ENCODE measurements at regions not wholly inside any gene's neighbourhood (a gene's known extent, or its start where the extent isn't known, plus 50 kb on each side); places are given as distances from the start of the nearest gene placed in this dataset.
A peak's percentile ranks its signal among the peaks of the same experiment; 100 is the strongest.
"Not testable (repeated sequence)": the region's sequence is repeated elsewhere in the genome, so short reads cannot be mapped to it uniquely, and the experiment has no call there.

DNA sequence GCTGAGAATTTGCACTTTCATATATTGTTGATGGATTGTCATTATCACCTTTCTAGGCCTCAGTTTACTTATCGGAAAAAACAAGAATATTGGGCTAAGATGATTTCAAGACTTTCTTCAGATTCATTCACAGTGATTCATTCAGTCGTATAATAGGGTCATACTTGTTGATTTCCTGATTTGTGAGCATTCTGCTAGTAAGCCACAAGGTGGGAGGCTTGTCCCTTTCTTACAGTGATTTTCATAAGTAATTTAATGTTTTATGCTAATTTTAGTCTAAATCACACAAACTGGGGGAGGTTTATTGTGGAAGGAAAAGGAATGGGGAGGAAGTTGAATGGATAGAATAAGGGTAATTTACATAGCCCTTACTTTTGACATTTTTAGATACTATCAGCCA, 126.8 kb upstream of the GOLGA6L4 start:
- Histone ChIP-seq H3K36me3 (no peaks in the 10 kb centered on the region), H3K27ac (no peak overlapping the region), H3K4me1 (no peaks in the 10 kb centered on the region), H3K9me3 (no peaks in the 10 kb centered on the region), H3K4me3 (no peak overlapping the region), H3K27me3 (no peaks in the 10 kb centered on the region)
- WGBS, 2 donors: 80 to 91% methylated on average over 2 of the region's 2 CpGs
- no peak for DNase-seq
- intact Hi-C loops (cut with DNase I): no loop called here
- FAIRE-seq: no peak
- ATAC-seq: no peak
- TF ChIP-seq, protein P1, sequence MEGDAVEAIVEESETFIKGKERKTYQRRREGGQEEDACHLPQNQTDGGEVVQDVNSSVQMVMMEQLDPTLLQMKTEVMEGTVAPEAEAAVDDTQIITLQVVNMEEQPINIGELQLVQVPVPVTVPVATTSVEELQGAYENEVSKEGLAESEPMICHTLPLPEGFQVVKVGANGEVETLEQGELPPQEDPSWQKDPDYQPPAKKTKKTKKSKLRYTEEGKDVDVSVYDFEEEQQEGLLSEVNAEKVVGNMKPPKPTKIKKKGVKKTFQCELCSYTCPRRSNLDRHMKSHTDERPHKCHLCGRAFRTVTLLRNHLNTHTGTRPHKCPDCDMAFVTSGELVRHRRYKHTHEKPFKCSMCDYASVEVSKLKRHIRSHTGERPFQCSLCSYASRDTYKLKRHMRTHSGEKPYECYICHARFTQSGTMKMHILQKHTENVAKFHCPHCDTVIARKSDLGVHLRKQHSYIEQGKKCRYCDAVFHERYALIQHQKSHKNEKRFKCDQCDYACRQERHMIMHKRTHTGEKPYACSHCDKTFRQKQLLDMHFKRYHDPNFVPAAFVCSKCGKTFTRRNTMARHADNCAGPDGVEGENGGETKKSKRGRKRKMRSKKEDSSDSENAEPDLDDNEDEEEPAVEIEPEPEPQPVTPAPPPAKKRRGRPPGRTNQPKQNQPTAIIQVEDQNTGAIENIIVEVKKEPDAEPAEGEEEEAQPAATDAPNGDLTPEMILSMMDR (IDR thresholded peaks at IDR 0.05): no peak

DNA sequence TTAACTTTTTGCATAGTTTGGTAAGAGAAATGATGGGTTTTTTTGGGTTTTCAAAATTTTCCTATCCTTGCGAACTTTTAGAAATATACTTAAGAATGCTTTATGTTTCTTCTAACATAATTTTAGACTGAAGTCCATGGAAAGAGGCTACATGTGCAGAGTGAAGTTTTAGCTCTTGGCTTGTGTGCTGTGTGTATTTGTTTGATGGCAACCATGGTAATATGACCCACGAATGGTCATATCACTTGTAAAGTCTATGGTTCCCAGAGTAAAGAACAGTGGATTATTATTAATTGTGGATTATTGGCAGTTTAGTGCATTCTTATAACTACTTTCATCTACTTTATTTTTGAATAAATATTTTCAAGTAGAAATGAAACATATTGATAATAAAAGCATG, 124.0 kb upstream of the GOLGA6L4 start:
- intact Hi-C loops (cut with DNase I): no loop called here
- Histone ChIP-seq H3K9me3 (no peaks in the 10 kb centered on the region), H3K27me3 (no peaks in the 10 kb centered on the region), H3K36me3 (no peaks in the 10 kb centered on the region), H3K4me3 (no peak overlapping the region), H3K27ac (no peak overlapping the region), H3K4me1 (no peaks in the 10 kb centered on the region)
- DNase-seq (no peak), FAIRE-seq (no peak), ATAC-seq (no peak)
- 71% methylated on average over 2 of the region's 2 CpGs for WGBS, 2 donors
- TF ChIP-seq, protein P1 (IDR thresholded peaks at IDR 0.05): no peak

DNA sequence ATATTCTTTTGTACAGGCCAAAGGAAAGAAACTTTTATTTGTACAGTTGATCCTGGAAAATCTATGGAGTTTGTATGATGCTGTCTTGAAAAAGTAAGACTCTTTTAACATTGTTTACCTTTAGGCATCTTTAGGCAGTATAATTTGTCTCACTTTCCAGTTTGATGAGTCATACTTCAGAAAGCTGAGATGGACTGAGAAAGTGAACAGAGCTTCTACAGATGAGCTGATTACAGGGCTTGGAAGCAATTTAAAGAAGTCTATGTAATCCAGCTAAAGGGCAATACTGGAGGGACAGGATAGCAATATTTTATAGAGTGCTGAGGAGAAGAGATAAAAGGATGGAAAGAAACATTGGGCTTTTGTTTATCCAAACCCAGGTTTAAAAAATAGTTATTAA, 123.5 kb upstream of the GOLGA6L4 start:
- TF ChIP-seq, protein P1 (IDR thresholded peaks at IDR 0.05): no peak
- no peak for DNase-seq
- Histone ChIP-seq H3K9me3 (no peaks in the 10 kb centered on the region), H3K27ac (no peak overlapping the region), H3K36me3 (no peaks in the 10 kb centered on the region), H3K27me3 (no peaks in the 10 kb centered on the region), H3K4me1 (no peaks in the 10 kb centered on the region), H3K4me3 (no peak overlapping the region)
- ATAC-seq: no peak
- no peak for FAIRE-seq
- intact Hi-C loops (cut with DNase I): no loop called here

DNA sequence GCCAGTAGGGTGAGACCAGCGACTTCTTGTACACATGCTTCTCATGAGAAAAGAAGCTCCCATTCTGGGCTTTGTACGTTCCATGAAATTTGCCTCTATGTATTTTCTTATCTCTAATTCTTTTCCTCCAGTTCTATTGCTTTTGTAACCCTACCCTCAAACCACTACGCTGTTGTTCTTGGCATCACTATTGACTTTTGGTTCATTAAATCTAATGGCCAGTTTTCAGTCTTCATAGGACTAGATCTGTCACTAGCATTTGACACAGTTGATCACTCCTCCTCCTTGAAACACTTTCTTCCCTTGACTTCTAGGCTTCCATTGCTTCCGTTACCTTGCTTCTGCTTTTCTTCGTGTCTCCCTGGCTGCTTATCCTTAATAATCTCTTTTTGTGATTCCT, 121.7 kb upstream of the GOLGA6L4 start:
- Histone ChIP-seq H3K9me3 (no peaks in the 10 kb centered on the region), H3K36me3 (no peaks in the 10 kb centered on the region), H3K27ac (no peak overlapping the region), H3K4me1 (no peaks in the 10 kb centered on the region), H3K27me3 (no peaks in the 10 kb centered on the region), H3K4me3 (no peak overlapping the region)
- ATAC-seq (no peak), DNase-seq (no peak), FAIRE-seq (no peak)
- TF ChIP-seq, protein P1 (IDR thresholded peaks at IDR 0.05): no peak
- WGBS, 2 donors: 89 to 93% methylated on average over 5 of the region's 5 CpGs
- intact Hi-C loops (cut with DNase I): no loop called here

DNA sequence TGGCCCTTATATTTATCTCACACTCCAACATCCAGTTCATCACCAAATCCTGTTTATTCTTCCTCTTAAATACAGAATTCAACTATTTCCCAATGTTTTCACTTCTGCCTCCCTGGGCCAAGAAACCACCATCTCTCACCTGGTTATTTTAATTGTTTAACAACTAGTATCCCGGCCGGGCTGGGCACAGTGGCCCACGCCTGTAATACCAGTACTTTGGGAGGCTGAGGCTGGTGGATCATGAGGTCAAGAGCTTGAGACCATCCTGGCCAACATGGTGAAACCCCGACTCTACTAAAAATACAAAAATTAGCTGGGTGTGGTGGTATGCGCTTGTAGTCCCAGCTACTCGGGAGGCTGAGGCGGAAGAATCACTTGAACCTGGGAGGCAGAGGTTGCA, 120.9 kb upstream of the GOLGA6L4 start:
- WGBS, 2 donors: 85 to 89% methylated on average over 7 of the region's 7 CpGs
- H3K4me3 ChIP-seq; DNase-seq; H3K27me3 ChIP-seq; FAIRE-seq; H3K4me1 ChIP-seq; intact Hi-C loops (cut with DNase I); H3K27ac ChIP-seq; H3K9me3 ChIP-seq; ATAC-seq; H3K36me3 ChIP-seq: not testable (repeated sequence)

DNA sequence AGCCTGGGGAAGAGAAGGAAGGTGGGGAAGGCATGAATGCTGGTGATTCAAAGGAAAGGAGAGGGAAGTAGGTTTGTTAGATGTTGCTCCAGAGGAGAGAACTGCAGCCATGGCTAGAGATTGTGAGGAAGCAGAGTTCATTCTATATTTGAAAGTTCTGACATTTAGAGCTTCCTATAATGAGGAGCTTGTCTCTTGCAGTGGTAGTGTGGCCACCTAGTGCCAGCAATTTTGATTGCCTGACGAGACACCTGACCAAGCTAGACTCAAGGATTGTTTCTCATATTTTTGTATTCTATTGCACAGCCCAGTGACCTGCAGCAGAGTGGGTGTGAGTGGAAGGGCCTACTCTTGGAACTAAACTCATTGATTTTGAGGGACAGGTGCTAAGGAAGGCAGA, 116.2 kb upstream of the GOLGA6L4 start:
- 43 to 45% methylated on average over 1 of the region's 1 CpG for WGBS, 2 donors
- ATAC-seq; H3K27me3 ChIP-seq; FAIRE-seq; H3K9me3 ChIP-seq; H3K4me1 ChIP-seq; DNase-seq; H3K4me3 ChIP-seq; intact Hi-C loops (cut with DNase I); H3K36me3 ChIP-seq; H3K27ac ChIP-seq: not testable (repeated sequence)

DNA sequence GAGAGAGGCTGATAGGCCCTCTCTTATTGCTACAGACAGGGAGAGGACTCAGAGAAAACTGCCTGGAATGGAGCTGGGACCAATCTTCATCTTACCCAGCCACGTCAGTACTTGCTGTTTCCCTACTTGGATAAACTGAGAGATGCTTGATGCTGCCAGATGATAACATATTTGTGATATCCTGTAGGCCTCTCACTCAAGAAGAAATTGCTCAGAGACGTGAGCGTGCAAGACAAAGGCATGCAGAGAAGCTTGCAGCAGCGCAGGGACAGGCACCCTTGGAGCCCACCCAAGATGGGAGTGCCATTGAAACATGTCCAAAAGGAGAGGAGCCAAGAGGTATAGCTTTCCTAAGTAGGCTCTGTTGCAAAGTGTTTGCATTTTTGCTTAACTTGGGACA, 114.7 kb upstream of the GOLGA6L4 start:
- DNase-seq; H3K27me3 ChIP-seq; H3K4me1 ChIP-seq; H3K4me3 ChIP-seq; intact Hi-C loops (cut with DNase I); FAIRE-seq; H3K9me3 ChIP-seq; H3K36me3 ChIP-seq; ATAC-seq; H3K27ac ChIP-seq: not testable (repeated sequence)
- 65 to 67% methylated on average over 4 of the region's 4 CpGs for WGBS, 2 donors

DNA sequence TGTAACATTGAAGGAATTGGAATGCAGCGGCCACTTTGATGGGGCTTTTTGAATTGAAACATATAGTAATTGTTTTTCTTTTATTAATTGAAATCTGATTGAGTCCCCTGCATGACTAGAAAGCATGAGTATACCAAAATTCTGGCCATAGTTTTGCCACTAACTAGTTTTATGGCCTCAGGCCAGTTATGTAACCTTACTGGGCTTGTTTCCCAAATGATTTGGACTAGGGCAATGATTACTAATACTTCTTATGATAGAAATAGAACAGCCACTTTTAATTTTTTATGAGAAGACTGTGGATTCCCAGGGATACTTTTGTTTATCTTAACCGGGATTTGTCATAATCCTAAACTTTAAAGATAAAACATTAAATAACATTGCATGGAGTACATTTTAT, 106.9 kb upstream of the GOLGA6L4 start:
- H3K4me1 ChIP-seq; H3K27ac ChIP-seq; H3K27me3 ChIP-seq; H3K4me3 ChIP-seq; H3K36me3 ChIP-seq; DNase-seq; ATAC-seq; H3K9me3 ChIP-seq; intact Hi-C loops (cut with DNase I): not testable (repeated sequence)
- peak; percentile 97 for FAIRE-seq
- WGBS, 2 donors: 88% methylated on average over 2 of the region's 2 CpGs

DNA sequence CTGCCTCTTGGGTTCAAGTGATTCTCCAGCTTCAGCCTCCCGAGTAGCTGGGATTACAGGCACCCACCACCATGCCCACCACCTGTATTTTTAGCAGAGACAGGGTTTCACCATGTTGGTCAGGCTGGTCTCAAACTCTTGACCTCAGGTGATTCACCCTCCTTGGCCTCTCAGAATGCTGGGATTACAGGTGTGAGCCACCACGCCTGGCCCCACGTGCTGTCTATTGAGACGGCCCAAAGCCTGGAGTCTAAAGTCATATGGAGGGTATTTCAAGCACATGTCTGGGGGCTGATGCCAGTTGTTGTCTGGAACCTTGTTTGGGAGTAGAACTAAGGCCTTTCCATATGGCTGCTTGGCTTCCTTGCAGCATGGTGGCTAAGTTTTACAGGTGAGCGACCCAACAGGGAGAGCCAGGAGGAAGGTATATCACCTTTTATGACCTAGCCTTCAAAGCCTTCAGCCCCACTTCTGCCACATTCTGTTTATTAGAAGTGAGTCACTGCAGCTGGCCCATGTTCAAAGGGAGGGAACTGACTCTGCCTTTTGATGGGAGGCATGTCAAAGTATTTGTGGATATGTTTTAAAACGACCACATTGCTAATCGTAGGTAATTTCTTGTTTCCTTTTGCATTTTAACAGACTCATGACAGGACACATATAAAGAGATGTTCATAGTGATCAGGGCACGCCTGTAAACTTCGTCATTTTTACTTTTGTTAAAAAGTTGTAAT, 105.3 kb upstream of the GOLGA6L4 start:
- intact Hi-C loops (cut with DNase I); ATAC-seq; H3K36me3 ChIP-seq; H3K27me3 ChIP-seq; H3K9me3 ChIP-seq; DNase-seq; H3K27ac ChIP-seq; H3K4me1 ChIP-seq; H3K4me3 ChIP-seq; FAIRE-seq: not testable (repeated sequence)
- 79 to 86% methylated on average over 9 of the region's 9 CpGs for WGBS, 2 donors

All from pancreas (tissue), 10 donors.